GM18909 (cell line): ENCODE measurements at regions not wholly inside any gene's neighbourhood (a gene's known extent, or its start where the extent isn't known, plus 50 kb on each side); places are given as distances from the start of the nearest gene placed in this dataset.

Source experiments
- ATAC-seq: cut with Tn5 transposase; IDR thresholded peaks from one replicate; pipeline ENCODE4 v1.9.1; 2021; ENCODE audit warnings: mild to moderate bottlenecking; ENCODE audit not compliant: unreplicated experiment, poor library complexity

DNA sequence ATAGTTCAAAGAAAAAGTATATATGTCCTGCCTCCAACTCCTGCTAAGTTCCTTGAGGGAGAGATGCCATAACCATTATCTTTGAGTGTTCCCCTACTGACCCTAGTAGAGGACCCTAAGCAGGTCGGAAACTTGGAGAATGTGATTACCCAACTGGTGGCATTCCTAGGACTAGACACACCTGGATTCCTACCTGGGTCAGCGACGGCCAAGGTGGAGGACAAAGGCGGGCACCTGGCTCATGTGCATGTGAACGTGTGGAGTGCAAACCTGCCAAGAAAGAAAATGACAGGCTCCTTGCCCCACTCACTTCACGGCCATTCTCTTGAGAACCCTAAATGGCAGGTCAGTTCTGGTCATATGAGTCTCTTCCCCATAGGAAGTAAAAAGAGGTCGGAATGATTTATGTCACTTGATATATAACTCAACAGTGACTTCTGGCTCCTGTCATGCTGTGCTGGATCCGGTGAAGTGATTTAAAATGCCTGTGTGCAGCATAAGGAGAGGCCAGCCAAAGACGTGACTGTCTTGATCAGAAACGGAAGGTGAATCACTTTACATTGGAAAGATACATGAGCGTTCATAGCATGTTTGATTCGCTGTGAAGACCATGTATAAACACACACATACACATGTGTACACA is 371.6 kb downstream of the EIPR1 start:
- ATAC-seq: no peak

DNA sequence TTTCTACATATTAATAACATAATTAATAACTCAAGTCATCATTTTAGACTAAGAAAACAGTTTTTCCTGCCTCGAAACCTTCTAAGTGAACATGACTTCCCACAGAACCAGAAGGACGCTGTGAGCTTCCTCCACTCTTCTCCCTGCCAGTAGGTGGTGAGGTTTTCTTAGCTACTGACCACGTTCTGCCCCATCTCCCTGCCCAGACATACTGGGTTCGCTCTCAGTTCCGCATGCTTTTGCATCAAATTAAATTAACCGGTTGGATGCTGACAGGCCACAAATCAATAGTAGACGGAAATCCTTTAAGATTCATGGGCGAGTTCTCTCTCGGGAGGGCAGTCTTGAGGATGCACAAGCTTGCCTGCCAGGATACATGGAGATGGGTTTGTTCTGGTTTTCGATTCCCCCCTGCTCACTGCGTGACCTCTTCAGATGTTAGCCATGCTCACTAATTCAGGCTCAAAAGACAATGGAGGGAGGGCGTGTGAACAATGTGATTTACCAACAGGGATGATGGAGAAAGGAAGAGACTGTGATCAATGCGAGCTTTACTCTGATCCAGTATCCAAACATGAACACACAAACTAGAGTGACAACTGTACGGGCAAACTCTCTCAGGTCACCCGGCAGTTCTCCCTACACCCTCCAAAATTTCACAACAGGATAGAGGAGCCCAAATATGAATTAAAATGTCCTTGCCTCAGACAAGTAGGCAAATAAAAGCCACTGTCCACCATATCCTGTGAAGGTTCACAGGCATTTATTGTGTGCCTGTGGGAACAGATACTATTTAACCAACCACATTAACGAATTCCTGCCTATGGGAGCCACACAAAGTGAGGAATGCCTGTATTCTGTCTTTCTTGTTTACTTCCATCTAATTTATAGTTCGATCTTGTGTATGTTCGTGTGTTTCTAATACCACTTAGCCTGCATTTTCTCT is 375.7 kb downstream of the EIPR1 start:
- ATAC-seq: no peak

DNA sequence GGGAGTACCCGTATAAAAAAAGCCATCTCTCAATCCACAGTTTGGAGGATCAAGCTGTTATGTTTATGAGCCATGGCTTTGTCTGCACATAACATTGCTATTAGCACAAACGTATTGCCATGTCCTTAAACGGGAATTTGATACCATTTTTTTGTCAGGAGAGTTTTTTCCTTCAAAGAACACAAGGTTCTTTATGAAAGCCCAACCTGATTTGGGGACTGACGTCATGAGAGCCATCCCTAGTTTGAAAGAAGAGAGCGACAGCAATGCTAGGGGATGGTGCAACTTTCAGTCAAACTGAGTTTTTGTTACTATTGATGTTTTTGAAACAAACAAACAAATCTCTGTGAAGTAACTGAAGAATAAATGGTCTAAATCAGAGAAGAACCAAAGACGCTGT is 376.6 kb downstream of the EIPR1 start:
- ATAC-seq: no peak

DNA sequence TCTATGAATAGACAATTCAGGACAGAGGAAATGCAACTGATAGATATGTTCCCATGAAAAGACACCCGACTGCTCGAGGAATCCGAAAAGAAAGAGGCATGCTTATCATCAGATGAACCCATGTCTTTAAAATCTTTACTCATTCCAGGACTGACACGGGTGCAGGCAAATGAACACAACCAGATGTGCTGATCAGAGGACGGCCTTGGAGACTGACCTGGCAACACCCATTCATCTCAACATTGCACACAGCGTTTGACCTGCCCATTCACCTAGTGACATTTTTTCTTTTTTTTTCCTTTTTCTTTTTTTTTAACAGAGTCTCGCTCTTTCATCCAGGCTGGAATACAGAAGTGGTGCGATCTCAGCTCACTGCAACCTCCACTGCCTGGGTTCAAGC is 377.5 kb downstream of the EIPR1 start:
- ATAC-seq: no peak

DNA sequence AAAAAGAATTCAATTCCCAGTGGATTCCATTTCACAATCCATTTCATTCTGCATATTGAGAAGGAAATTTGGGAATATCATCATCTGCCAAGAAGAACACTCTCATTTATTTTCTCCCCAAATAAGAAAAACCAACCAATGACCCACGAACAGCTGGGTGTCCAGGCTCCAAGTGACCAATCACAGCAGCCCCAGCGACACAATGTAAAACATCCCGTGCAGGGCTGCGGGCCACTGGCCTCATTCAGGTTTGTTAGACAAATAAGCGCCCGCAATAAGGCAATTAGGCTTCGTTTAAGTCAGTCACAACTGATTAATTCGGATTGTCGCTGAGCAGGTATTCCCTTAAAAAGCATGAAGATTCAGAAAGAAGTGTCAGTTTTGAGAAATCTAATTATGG is 378.6 kb downstream of the EIPR1 start:
- ATAC-seq: no peak

DNA sequence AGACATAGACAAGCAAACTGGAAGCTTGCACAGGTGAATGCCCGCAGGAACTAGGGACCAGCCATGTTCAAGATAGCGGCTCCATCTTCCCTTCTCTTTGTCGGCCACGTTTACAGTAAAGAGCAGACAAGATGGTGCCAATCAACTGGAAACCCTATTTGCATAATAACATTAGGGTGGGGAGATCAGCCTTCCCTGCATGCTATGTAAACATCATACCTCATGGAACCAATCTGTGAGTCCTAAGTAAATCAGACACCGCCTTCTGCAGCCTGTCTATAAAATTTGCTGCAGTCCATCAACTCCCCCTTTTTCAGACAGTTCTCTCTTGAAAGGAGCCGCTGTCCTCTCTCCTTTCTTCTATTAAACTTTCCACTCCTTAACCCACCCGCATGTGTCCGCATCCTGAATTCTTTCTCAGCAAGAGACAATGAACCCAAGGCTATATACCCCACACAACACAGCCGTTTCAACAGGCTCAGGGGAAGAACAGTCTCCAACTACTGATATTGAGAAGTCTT is 384.4 kb downstream of the EIPR1 start:
- ATAC-seq: no peak

DNA sequence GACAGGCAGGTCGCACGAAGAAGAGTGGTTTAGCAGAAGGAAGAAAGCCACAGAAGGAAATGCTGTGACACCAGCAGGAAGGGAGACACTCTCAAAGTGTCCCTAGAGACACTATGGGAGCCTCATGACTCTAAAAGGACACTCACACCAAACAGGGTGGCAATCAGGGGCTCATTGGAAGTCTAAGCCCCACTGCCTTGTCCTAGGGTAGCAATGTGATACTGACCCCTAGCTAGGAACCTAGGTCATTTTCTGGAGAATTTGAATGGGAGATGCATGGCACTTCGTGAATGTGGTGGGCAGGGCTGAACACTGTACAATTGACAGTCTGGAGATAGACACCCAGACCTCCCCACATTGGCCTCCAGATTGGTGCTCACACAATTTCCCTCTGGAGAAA is 385.0 kb downstream of the EIPR1 start:
- ATAC-seq: no peak

DNA sequence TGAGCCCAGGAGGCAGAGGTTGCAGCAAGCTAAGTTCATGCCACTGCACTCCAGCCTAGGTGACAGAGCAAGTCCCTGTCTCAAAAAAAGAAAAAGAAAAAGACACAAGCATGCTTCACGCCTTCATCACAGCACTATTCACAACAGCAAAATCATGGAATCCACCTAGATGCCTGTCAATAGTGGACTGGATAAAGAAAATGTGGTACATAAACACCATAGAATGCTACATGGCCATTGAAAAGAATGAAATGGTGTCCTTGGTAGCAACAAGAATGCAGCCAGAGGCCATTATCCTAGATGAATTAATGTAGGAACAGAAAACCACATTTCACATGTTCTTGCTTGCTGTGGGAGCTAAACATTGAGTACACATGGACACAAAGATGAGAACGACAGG is 392.6 kb downstream of the EIPR1 start:
- no peak for ATAC-seq

DNA sequence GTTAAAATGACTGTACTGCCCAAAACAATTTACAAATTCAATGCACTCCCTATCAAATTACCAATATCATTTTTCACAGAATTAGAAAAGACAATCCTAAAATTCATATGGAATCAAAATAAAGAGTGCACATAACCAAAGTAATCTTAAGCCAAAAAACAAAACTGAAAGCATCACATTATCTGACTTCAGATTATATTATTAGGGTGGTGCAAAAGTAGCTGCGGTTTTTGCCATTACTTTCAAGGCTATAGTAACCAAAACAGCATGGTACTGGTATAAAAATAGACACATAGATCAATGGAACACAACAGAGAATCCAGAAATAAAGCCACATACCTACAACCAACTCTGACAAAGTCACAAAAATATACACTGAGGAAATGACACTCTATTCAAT is 396.6 kb downstream of the EIPR1 start:
- ATAC-seq: no peak

DNA sequence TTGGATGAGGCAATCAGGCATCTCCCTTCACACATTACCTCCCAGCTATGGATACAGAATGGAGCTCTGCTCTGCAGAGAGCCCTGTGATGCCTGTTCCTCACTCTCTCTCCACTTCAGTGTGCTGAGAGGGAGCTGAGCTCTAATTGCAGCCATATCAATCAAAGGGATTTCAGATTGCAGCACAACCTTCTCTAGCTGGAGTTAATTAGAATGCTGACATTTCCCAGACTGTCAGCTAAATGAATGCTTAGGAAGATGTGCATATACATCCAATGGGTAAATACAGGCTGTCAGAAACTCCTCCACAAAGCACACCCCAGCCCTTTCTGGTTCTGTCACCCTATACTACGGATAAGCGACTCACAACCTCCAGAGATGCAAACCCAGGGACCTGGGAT is 402.6 kb downstream of the EIPR1 start:
- ATAC-seq: no peak

DNA sequence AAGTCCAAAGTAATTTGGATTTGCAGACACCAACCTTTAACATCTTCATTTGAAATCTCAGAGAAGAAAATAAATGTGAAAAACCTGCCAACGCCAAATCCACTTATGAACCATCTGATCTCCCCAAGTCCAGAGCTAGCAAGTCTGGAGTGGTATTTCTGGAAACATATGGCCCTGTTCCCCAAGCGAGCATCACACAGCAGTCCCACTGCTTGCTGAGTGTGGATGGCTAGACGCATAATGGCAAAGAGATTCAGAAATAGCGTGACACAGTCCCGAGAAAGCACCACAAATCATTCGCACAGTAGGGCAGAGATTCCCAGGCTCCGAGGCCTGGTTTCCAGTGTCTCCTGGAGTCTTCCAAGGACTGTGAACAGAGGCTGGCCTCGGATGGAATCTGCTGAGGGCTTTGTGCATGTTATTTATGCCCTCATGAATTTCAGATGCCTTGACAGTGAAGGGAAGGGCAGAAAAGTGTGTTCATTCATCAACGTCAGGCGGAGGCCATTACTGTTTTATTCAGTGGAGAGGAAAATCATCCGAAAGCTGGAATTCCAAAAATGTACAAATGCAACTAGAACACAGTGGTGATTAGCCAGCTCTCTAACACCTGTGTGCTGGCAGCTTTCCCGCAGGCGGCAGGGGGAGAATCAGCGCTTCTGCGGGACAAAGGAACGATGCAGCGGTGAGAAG is 417.0 kb downstream of the EIPR1 start:
- no peak for ATAC-seq

DNA sequence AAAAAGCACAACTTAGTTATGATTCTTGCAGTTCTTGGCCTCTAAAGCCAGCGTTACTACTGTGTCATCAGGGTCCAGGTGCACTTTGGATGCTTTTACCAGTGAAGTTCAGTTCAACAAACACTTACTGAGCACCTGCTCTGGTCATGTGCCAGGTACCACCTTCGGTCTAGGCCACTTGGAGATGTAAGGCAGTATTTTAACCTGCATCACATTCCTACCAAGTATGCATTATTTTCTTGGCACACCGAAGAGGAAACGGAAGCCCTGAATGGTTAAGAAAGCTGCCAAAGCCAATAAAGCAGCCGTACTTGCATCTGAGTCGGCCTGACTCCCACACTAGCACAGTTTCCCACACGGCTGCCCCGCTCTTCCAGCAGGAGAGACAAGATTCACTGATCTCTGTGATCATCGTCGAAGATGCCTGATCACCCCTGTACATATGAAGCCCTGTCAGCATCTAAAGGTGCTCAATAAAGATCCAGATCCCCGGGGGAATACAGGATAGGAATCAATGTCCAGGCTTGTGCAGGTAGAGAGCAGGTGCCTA is 427.1 kb downstream of the EIPR1 start:
- no peak for ATAC-seq

DNA sequence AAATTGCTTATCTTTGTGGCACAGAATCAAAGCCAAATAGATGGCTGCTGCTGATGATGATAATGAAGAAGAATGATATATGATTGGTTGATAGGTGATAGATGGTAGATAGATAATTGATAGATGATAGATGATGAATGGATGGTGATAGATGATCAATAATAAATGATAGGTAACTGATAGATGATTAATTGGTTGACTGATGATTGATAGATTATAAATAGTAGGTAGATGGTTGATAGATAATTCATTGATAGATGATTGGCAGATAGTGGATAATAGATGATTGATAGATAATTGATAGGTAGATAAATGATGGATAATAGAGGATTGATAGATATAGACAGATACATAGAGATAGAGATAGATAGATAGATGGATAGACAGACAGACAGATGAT is 430.2 kb downstream of the EIPR1 start:
- ATAC-seq: no peak

DNA sequence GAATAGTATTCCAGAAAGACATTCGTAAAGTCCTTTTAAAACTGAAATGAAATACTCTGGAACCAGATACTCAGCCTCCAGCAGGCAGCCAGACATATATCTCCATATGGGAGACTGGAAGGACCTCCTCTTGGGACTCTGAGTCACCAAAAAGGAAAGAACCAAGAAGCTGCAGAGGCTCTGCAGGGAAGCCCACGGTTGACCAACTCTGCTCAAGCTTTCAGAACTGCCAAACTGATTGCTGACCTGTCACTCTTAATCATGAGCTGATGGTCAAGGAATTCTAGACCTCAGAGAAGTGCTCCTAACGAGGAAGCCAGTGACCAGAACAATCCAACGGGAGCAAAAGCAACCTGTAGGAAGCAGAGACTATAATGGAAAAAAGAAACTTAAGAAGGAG is 434.7 kb downstream of the EIPR1 start:
- no peak for ATAC-seq

DNA sequence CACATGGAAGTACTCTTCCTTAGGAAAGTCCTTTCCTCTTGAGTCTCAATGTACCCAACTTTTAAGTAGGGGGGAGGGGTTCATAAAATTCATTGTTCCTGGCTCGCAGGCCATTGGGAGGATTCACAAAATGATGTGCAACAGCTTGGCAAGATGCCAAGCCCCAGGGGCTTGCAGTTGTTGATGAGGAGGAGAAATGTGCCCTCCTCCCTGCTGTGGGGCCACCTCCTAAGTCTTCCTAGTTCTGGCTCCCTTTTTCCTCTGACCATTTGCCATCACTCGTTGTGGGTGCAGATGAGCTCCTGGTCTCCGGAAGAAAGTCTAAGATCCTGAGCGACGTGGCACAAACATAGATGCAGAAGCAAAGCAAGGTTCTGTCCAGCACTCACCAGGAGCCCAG is 435.4 kb downstream of the EIPR1 start:
- no peak for ATAC-seq

DNA sequence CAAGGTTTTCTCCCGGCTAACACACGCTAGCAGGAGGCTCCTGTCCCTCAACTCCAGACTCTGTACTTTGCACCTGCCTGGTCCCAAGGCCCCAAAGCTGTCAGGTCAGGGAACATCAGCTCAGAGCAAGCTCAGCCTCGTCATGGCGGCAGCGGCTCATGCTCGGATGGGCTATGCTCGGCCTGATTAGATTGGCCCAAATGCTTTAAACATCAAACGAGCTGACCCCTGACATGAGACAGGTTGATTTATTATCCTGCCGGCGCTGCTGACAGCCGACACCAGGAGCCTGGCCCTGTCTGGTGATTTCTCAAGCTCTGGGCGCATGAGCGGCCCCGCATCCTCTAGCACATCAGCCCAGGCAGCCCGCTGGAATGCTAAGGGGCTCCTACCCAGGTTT is 436.4 kb downstream of the EIPR1 start:
- no peak for ATAC-seq

DNA sequence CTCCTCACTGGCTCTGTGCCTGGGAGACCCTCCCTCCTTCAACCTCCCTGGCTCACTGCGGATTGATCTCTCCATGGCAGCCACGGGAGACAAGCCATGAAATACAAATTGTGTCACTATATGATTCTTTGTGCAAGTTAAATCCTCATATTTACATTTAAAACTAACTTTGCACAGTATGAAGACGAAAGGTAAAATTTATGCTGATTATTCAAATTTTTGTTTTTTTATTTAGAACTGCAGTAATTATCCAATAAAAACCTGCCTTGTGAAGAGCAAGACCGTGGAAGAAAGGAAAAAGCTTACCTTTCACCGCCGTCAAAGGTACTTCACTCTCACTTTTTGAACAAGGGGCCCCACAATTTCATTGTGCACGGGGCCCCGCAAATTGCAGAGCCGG is 436.9 kb downstream of the EIPR1 start:
- ATAC-seq: no peak

DNA sequence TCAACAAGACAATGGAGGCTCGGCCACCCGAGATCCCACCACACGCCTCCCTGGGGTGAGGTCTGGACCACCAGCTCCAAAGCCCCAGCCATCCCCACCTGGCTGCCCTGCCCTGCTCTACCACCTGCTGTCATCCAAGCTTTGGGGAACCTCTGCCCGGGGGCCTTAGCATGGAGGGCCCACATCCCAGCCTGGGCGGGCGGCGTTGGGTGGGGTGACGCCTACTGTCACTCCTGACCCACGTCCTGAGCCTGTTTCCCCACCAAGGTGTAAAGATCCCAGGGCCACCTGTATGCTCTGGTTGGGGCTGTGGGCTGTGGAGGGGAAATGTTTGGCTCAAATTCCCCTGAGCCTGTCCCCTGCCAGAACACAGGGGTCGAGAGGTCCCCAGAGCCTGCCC is 437.6 kb downstream of the EIPR1 start:
- ATAC-seq: no peak

DNA sequence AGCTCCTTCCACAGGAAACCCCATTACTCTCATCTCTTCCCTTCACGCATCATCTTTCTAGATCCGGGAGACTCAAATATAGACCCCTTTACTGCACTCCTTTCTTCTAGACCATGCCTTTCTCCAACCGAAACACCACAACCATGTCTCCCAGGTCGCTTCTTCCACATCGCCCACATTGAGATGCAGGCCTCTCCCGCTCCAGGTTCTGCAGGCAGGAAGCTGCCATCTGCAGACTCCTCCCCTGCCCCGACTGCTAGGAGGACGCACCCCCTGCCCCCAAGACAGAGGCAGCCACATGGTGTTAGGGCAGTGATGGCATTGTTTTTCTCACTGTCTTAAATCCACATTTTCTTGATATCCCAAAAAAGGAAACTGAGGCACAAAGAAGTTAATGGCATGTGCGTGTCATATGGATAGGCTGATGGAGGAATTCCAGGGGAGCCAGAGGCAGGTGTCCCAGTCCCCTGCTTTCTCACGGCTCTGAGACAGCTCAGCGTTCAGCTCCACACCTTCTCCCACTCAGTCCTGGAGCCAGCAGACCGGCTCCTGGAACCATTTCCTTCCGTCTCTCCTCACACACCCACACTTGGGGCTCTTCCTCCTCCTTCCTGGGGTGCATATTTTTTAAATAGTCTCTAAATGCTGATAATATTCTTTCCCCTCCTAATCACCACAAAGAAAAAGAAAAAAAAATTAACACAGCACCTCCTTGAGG is 438.4 kb downstream of the EIPR1 start:
- no peak for ATAC-seq

DNA sequence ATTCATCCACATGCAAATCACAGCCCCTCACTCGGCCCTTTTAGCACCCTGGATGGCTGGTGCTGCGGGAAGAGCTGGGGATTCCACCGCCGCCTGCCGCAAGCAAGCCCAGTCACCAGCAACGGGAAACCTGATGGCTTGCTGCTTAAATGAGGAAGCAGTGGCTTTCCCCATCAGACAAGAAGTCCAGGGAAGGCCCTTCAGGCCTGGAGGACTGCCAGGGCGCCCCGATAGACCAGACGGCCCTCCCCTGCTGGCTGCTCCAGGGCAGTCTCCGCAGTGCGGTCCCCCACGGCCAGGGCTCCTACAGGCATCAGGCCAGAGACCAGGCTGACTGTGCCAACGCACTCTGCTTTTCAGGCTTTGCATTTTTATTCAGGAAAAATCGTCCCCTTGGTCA is 439.1 kb downstream of the EIPR1 start:
- no peak for ATAC-seq
